ENCODE measurements at regions not wholly inside any gene's neighbourhood (a gene's known extent, or its start where the extent isn't known, plus 50 kb on each side); places are given as distances from the start of the nearest gene placed in this dataset.

- TF ChIP-seq POLR2A (IDR thresholded peaks at IDR 0.05; ENCODE audit: low read depth, low read length): no peak
- TF ChIP-seq POLR2AphosphoS5 (IDR thresholded peaks at IDR 0.05; ENCODE audit: low read depth, low read length): no peak
These were observed 51.8 kb downstream of the ASCL4 start for GRCh38 chr12:107826276-107826675.
